CD4-positive, alpha-beta T cell treated with Interferon alpha-2 for 1 hour (primary cell): ENCODE measurements at regions not wholly inside any gene's neighbourhood (a gene's known extent, or its start where the extent isn't known, plus 50 kb on each side); places are given as distances from the start of the nearest gene placed in this dataset.

Experiments used
- DNase-seq, 2 donors: peaks; one replicate each; pipeline ENCODE4 v3.0.0-alpha.2; 2020 to 2022

GRCh38 chr9:14427419-14427818 is 113.5 kb upstream of the NFIB start:
- DNase-seq = no peak

- DNase-seq = no peak
These were observed 111.0 kb upstream of the NFIB start for GRCh38 chr9:14424983-14425382.

- no peak for DNase-seq
These were observed 110.3 kb upstream of the NFIB start for GRCh38 chr9:14424289-14424688.

- DNase-seq = no peak
These were observed 109.9 kb upstream of the NFIB start for GRCh38 chr9:14423815-14424261.

GRCh38 chr9:14421291-14421690 is 107.3 kb upstream of the NFIB start:
- DNase-seq = no peak

GRCh38 chr9:14418941-14419937 is 105.3 kb upstream of the NFIB start:
- no peak for DNase-seq

- DNase-seq = no peak
These were observed 104.5 kb upstream of the NFIB start for GRCh38 chr9:14418301-14418940.

- DNase-seq = no peak
These were observed 103.3 kb upstream of the NFIB start for GRCh38 chr9:14417237-14417636.

GRCh38 chr9:14415947-14416346 is 102.0 kb upstream of the NFIB start:
- no peak for DNase-seq

- DNase-seq = no peak
These were observed 99.9 kb upstream of the NFIB start for GRCh38 chr9:14413812-14414211.

GRCh38 chr9:14412775-14413174 is 98.8 kb upstream of the NFIB start:
- DNase-seq = no peak

GRCh38 chr9:14406463-14406862 is 92.5 kb upstream of the NFIB start:
- no peak for DNase-seq

GRCh38 chr9:14405176-14405706 is 91.3 kb upstream of the NFIB start:
- no peak for DNase-seq

GRCh38 chr9:14403081-14403480 is 89.1 kb upstream of the NFIB start:
- no peak for DNase-seq

GRCh38 chr9:14402583-14402982 is 88.6 kb upstream of the NFIB start:
- DNase-seq = no peak

- DNase-seq = no peak
These were observed 88.0 kb upstream of the NFIB start for GRCh38 chr9:14401911-14402310.

- no peak for DNase-seq
These were observed 86.7 kb upstream of the NFIB start for GRCh38 chr9:14400658-14400995.

- no peak for DNase-seq
These were observed 86.1 kb upstream of the NFIB start for GRCh38 chr9:14399756-14400657.

- DNase-seq = no peak
These were observed 84.5 kb upstream of the NFIB start for GRCh38 chr9:14398473-14398872.

GRCh38 chr9:14396171-14396570 is 82.2 kb upstream of the NFIB start:
- no peak for DNase-seq

- DNase-seq = no peak
These were observed 81.6 kb upstream of the NFIB start for GRCh38 chr9:14395317-14396082.

- no peak for DNase-seq
These were observed 79.5 kb upstream of the NFIB start for GRCh38 chr9:14393418-14393817.
